Epithelial cell of esophagus (primary cell): ENCODE measurements at regions not wholly inside any gene's neighbourhood (a gene's known extent, or its start where the extent isn't known, plus 50 kb on each side); places are given as distances from the start of the nearest gene placed in this dataset.

Experiments used
- DNase-seq: peaks from one replicate; pipeline ENCODE4 v3.0.0; 2010; ENCODE audit warnings: low read depth
- H3K4me3 ChIP-seq: 2 replicates; pipeline ENCODE4 v1.5.1; 2011; ENCODE audit warnings: mild to moderate bottlenecking, low read length, control low read depth
- TF ChIP-seq, protein P1 (sequence below): IDR thresholded peaks from 2 replicates; pipeline ENCODE4 v1.5.1; 2011; ENCODE audit warnings: low read depth, mild to moderate bottlenecking, low read length, control low read depth, inconsistent platforms; ENCODE audit not compliant: insufficient read depth; ENCODE audit errors: missing control alignments

DNA sequence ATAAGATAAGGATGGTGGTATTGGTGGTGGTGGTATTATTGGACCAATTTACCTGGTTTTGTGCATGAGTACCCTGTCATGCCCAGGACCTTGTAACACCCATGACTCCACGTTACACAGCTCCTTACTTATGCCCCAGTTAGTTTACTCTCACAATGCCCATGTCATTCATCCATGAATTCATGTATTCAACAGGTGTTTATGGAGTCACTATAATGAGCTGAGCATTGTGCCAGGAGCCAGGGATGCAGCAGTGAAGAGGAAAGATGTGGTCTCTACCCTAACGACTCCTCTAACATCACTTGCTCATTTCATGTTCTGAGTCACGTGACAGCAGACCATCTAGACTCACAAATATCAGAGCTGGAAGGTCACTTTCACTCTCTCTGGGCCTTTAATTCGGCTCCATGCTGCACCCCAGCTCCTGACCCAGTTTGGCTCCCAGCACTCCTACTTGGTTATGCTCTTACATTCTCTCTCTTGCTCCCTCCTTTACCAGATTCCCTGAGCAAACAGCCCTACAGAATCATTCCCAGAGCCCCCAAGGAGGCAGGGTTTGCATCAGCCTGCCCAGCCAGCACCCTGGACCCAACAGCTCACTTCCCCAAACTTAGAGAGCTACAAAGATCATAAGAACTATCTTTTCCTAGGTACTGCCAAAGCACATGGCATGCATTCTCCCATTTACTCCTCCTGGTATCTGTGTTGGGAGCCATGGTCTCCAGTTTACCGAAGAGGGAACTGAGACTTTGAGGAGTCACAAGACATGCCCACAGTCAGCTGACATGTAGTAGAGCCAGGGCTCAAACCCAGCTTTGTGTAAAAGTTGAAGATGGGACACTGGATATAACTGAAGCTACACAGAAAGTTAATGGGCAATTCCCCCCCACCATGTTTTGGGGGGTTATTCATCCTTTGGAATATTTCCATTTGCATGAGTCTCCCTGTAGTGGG is 449.9 kb downstream of the LRATD1 start:
- TF ChIP-seq, protein P1, sequence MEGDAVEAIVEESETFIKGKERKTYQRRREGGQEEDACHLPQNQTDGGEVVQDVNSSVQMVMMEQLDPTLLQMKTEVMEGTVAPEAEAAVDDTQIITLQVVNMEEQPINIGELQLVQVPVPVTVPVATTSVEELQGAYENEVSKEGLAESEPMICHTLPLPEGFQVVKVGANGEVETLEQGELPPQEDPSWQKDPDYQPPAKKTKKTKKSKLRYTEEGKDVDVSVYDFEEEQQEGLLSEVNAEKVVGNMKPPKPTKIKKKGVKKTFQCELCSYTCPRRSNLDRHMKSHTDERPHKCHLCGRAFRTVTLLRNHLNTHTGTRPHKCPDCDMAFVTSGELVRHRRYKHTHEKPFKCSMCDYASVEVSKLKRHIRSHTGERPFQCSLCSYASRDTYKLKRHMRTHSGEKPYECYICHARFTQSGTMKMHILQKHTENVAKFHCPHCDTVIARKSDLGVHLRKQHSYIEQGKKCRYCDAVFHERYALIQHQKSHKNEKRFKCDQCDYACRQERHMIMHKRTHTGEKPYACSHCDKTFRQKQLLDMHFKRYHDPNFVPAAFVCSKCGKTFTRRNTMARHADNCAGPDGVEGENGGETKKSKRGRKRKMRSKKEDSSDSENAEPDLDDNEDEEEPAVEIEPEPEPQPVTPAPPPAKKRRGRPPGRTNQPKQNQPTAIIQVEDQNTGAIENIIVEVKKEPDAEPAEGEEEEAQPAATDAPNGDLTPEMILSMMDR: no peak
- DNase-seq: no peak
- no peak overlapping the region for H3K4me3 ChIP-seq

DNA sequence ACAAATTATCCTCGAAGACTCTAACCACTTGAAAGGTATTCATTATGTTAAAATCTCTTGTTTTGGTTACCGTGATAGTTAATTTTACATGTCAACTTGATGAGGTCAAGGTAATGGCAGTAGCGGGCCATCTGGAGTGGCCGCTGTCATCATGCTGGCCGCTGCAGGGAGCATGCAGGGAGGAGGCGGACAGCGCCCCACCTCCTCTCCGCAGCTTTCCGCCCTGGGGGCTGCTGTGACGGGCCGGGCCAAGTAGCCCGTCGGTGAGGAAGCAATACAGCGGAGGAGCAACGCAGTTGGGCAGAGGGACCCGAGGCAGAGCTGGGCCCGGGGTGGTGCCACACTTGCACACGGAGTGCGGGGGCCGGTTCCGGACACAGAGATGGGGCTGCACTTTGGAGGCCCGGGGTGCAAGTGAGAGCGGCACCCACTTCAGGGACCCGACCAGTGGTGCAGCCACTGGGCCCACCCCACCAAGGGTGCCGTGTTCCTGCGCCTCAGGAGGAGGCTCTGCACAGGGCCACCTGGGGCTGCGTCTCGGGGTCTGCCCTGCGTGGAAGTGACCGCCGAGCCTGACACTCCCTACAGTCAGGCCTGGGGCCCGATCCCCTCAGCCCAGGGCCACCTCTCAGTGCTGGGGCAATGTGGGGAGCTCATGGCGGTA is 452.4 kb downstream of the LRATD1 start:
- TF ChIP-seq, protein P1: no peak
- no peak overlapping the region for H3K4me3 ChIP-seq
- DNase-seq: no peak

DNA sequence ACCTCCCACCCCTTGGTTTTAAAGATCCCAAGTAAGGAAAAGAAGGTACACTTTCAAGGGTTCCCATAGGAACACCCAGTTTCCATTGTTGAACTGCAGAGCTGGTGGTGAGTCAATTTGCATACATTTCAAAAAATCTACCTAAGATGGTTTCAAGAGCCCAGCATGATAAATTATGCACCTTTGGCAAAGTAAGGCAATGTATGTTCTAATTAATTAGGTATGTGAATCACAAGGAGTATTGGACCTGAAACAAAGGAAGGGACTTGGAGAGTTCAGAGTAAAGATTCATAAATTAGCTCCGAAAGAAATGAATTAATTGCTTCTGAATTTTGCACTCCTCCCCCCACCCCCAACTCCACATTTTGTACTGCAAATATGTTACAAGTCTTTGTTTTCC is 459.7 kb downstream of the LRATD1 start:
- DNase-seq: no peak
- H3K4me3 ChIP-seq: no peak overlapping the region
- TF ChIP-seq, protein P1: no peak

- no peak overlapping the region for H3K4me3 ChIP-seq
- TF ChIP-seq, protein P1: no peak
- peak; percentile 22 for DNase-seq
Measured at GRCh38 chr2:15092691-15093090, 460.2 kb downstream of the LRATD1 start.

- DNase-seq: no peak
- H3K4me3 ChIP-seq: no peak overlapping the region
- TF ChIP-seq, protein P1: no peak
Measured at GRCh38 chr2:15094161-15094560, 461.6 kb downstream of the LRATD1 start.

DNA sequence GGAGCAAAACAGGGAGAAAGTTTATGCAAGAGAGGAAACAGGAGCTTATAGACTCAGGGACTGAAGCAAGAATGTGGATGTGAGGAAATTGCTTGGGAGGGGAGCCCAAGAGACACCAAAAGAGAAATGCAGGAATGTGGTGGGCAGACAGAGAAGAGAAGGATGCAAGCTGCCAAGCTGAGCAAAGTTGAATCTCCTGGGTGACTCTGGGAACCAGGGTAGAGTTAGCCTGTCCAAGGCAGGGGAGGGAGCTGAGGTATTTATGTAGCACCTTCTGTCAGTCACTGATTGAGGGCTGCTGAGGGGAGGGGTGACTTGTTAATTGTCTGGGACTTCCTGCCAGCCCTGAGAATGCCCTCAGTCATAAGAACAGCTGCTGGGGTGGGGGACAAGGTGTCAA is 464.3 kb downstream of the NBAS start:
- TF ChIP-seq, protein P1: no peak
- no peak for DNase-seq

More for the DNA sequence above, 464.3 kb downstream of the NBAS start:
- H3K4me3 ChIP-seq: no peak overlapping the region
